MM.1S (cell line): ENCODE measurements at regions not wholly inside any gene's neighbourhood (a gene's known extent, or its start where the extent isn't known, plus 50 kb on each side); places are given as distances from the start of the nearest gene placed in this dataset.

Source experiments
- CTCF ChIP-seq: fragments of 300-600 bp; sonication (generic); IDR thresholded peaks from 2 replicates; pipeline ENCODE4 v1.5.1; 2016; ENCODE audit warnings: antibody characterized with exemption, low read length, mixed read lengths
- EZH2phosphoT487 ChIP-seq: fragments of 300-600 bp; sonication (generic); IDR thresholded peaks from 2 replicates; pipeline ENCODE4 v1.6.1; 2018; ENCODE audit warnings: antibody characterized with exemption, low read length

DNA sequence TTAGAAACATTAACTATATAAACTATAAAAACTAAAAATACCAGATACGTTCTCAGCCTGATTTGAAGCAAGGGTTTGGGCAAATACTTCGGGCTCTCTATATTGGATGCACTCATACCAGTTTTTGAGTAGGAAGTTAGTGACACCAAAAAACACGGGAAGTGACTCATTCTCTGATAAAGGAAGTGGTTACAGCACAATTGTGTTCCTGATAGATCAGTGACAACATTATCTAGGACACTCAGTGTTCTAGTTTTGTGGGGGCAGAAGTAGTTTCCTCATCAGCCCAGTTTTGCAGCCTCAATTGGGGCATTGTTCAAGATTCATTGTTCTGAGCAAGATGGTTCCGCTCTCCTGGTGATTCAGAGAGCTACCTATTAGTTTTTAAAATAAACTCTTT, 469.6 kb upstream of the DPPA4 start:
- TF ChIP-seq CTCF (no peak), EZH2phosphoT487 (no peak)
